ENCODE measurements at regions not wholly inside any gene's neighbourhood (a gene's known extent, or its start where the extent isn't known, plus 50 kb on each side); places are given as distances from the start of the nearest gene placed in this dataset.
"Not testable (repeated sequence)": the region's sequence is repeated elsewhere in the genome, so short reads cannot be mapped to it uniquely, and the experiment has no call there.

DNA sequence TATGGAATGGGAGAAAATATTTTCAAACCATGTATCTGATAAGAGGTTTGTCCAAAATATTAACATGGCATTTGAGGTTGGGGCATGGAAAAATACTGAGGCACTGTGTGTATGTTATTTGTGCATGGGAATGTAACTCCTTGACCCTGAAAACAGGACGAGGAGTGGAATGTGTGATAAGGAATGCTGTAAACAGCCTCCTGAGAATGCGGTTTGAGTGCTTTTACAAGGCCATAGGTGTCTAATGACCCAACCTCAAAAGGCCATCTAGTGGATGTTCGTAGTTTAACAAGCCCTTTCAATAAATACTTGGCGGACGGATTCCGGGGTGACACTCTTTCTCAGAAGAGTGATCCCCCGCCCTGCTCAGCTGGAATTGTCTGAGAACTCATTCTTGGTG is 162.9 kb upstream of the USP9X start:
- no peaks in the 10 kb centered on the region for H3K4me1 ChIP-seq (ENCODE audit: insufficient read depth, low read length)
- no peak overlapping the region for H3K4me2 ChIP-seq (ENCODE audit: insufficient read depth, low read length)
- DNase-seq (ENCODE audit: insufficient read length, low spot score, missing footprints) = peak; percentile 76
- H3K27me3 ChIP-seq (ENCODE audit: insufficient read depth, low read length) = peaks cover 10% of the 10 kb centered on the region
- no peak overlapping the region for H3K4me3 ChIP-seq (ENCODE audit: insufficient read depth, low read length)
- no peaks in the 10 kb centered on the region for H4K20me1 ChIP-seq (ENCODE audit: insufficient read depth, low read length)
- no peaks in the 10 kb centered on the region for H3K9me3 ChIP-seq (ENCODE audit: low read depth, low read length)
- no peak overlapping the region for H2AFZ ChIP-seq (ENCODE audit: low read length)
- TF ChIP-seq, protein P1, sequence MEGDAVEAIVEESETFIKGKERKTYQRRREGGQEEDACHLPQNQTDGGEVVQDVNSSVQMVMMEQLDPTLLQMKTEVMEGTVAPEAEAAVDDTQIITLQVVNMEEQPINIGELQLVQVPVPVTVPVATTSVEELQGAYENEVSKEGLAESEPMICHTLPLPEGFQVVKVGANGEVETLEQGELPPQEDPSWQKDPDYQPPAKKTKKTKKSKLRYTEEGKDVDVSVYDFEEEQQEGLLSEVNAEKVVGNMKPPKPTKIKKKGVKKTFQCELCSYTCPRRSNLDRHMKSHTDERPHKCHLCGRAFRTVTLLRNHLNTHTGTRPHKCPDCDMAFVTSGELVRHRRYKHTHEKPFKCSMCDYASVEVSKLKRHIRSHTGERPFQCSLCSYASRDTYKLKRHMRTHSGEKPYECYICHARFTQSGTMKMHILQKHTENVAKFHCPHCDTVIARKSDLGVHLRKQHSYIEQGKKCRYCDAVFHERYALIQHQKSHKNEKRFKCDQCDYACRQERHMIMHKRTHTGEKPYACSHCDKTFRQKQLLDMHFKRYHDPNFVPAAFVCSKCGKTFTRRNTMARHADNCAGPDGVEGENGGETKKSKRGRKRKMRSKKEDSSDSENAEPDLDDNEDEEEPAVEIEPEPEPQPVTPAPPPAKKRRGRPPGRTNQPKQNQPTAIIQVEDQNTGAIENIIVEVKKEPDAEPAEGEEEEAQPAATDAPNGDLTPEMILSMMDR (IDR thresholded peaks at IDR 0.05; ENCODE audit: extremely low read depth, low read depth, low read length) = peak; percentile 47
- H3K79me2 ChIP-seq (ENCODE audit: insufficient read depth, low read length) = no peaks in the 10 kb centered on the region
- no peak overlapping the region for H3K27ac ChIP-seq (ENCODE audit: low read depth, low read length)
- H3K36me3 ChIP-seq (ENCODE audit: insufficient read depth, low read length) = no peaks in the 10 kb centered on the region

DNA sequence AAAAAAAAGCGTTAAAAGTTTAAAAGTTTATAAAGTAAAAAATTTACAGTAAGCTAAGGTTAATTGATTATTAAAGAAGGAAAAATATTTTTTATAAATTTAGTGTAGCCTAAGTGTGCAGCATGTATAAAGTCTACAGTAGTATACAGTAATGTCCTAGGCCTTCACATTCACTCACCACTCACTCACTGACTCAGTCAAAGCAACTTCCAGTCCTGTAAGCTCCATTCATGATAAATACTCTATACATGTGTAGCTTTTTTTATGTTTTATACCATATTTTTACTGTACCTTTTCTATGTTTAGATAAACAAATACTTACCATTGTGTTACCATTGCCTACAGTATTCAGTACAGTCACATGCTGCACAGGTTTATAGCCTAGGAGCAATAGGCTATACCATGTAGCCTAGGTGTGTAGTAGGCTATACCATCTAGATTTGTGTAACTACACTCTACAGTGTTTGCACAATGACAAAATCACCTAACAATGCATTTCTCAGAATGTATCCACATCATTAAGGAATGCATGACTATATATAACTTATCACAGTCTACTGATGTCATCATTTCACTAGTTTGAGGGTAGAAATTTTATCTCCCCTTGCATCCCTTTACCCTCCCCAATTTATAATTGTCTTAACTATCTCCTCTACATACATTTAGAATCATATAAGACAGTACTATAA is 158.4 kb upstream of the USP9X start:
- not testable (repeated sequence) for DNase-seq (ENCODE audit: insufficient read length, low spot score, missing footprints)

DNA sequence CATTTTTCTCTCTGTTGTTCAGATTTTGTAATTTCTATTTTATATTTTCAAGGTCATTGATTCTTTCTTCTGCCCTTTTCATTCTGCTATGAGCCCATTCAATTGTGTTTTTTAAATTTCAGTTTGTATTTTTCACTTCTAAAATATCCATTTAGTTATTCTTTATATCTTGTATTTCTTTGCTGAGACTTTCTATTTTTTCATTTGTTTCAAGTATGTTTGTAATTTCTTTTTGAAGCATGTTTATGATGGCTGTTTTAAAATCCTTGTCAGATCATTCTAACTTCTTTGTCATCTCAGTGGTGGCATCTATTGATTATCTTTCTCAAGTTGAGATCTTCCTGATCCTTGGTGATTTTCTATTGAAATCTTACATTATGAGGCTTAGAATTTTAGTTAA is 157.2 kb upstream of the USP9X start:
- TF ChIP-seq, protein P1 (IDR thresholded peaks at IDR 0.05; ENCODE audit: extremely low read depth, low read depth, low read length) = no peak
- H3K9me3 ChIP-seq (ENCODE audit: low read depth, low read length) = peaks cover 2% of the 10 kb centered on the region
- no peak for DNase-seq (ENCODE audit: insufficient read length, low spot score, missing footprints)
- no peaks in the 10 kb centered on the region for H3K79me2 ChIP-seq (ENCODE audit: insufficient read depth, low read length)
- no peaks in the 10 kb centered on the region for H4K20me1 ChIP-seq (ENCODE audit: insufficient read depth, low read length)
- H3K27me3 ChIP-seq (ENCODE audit: insufficient read depth, low read length) = peaks cover 8% of the 10 kb centered on the region
- H3K4me2 ChIP-seq (ENCODE audit: insufficient read depth, low read length) = no peak overlapping the region
- no peak overlapping the region for H3K4me3 ChIP-seq (ENCODE audit: insufficient read depth, low read length)
- H3K4me1 ChIP-seq (ENCODE audit: insufficient read depth, low read length) = no peaks in the 10 kb centered on the region
- H3K36me3 ChIP-seq (ENCODE audit: insufficient read depth, low read length) = no peaks in the 10 kb centered on the region
- H2AFZ ChIP-seq (ENCODE audit: low read length) = no peak overlapping the region
- peak overlapping the region; percentile 74 for H3K27ac ChIP-seq (ENCODE audit: low read depth, low read length)

More for the DNA sequence above, 158.4 kb upstream of the USP9X start:
- not testable (repeated sequence) for H3K4me2 ChIP-seq (ENCODE audit: insufficient read depth, low read length); H2AFZ ChIP-seq (ENCODE audit: low read length); H3K9me3 ChIP-seq (ENCODE audit: low read depth, low read length); H3K79me2 ChIP-seq (ENCODE audit: insufficient read depth, low read length); H4K20me1 ChIP-seq (ENCODE audit: insufficient read depth, low read length); H3K27me3 ChIP-seq (ENCODE audit: insufficient read depth, low read length); H3K4me1 ChIP-seq (ENCODE audit: insufficient read depth, low read length); H3K4me3 ChIP-seq (ENCODE audit: insufficient read depth, low read length); H3K36me3 ChIP-seq (ENCODE audit: insufficient read depth, low read length)
- peak overlapping the region; percentile 74 for H3K27ac ChIP-seq (ENCODE audit: low read depth, low read length)

DNA sequence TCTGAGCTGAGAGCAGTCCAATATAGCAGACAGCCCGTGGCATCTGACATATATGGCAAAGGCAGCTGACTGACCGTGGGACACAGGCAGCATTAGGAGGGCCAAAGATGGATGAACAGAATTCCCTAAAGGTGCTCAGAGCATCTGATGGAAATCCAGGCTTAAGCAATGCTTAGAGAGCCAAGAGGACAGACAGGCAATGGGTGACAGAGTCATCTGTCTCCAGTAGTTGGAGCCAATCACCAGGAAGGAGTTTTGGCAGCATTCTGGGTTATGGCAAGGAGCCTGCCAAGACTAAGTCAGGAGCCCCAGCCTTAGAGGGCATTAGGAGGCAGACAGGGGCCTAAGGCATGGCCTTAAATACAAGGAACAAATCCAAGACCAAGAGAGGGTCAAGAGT is 153.3 kb upstream of the USP9X start:
- TF ChIP-seq, protein P1 (IDR thresholded peaks at IDR 0.05; ENCODE audit: extremely low read depth, low read depth, low read length) = no peak
- DNase-seq (ENCODE audit: insufficient read length, low spot score, missing footprints) = no peak
- Histone ChIP-seq H3K79me2 (ENCODE audit: insufficient read depth, low read length) (no peaks in the 10 kb centered on the region), H3K4me2 (ENCODE audit: insufficient read depth, low read length) (no peak overlapping the region), H3K9me3 (ENCODE audit: low read depth, low read length) (peaks cover 2% of the 10 kb centered on the region), H2AFZ (ENCODE audit: low read length) (no peak overlapping the region), H3K36me3 (ENCODE audit: insufficient read depth, low read length) (no peaks in the 10 kb centered on the region), H3K4me1 (ENCODE audit: insufficient read depth, low read length) (peaks cover 8% of the 10 kb centered on the region), H4K20me1 (ENCODE audit: insufficient read depth, low read length) (no peaks in the 10 kb centered on the region), H3K27me3 (ENCODE audit: insufficient read depth, low read length) (no peaks in the 10 kb centered on the region), H3K27ac (ENCODE audit: low read depth, low read length) (peak overlapping the region; percentile 82), H3K4me3 (ENCODE audit: insufficient read depth, low read length) (no peak overlapping the region)
